ENCODE measurements at regions not wholly inside any gene's neighbourhood (a gene's known extent, or its start where the extent isn't known, plus 50 kb on each side); places are given as distances from the start of the nearest gene placed in this dataset.

- DNase-seq (ENCODE audit: extremely low spot score), result no peak
- POLR2A ChIA-PET, result no interaction called here
- no peak for TF ChIP-seq CTCF (IDR thresholded peaks at IDR 0.05; ENCODE audit: control extremely low read depth, extremely low read depth, low read depth, missing control alignments)
- CTCF ChIA-PET, result interaction anchor here (1.5 kb wide), 1 partner anchor 335 kb away, joined by 3 read pairs; no protein-coding TSS in a partner anchor
These were observed 380.8 kb downstream of the SPRY1 start for GRCh38 chr4:123777373-123777772.

DNA sequence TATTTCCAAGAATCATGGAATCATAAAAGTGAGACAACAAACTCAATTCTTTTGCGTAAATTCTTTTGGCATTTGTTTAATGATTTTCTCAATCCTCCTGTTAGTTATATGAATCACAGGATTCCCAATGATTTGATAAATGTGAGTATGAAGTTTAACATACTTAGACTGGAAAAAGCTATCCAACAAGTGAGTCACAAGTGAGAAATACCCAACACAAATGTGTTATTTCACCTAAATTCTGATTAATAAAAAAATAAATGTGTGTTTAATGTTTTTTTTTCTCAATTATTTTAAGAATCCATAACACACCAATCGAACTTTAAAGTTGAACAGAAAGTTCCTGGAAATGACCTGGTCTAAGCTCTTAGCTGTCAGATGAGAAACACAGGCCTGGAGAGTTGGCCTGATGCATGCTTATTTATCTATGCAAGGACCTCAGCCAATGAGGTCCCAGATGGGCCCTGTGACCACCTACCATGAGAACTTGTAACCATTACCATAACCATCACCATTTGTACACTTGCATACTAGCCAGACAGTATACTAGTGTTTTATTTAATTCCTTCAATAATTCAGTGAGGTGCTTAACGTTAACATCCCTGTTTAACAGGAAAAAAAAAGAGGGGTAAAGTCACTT, 386.7 kb downstream of the SPRY1 start:
- POLR2A ChIA-PET, result no interaction called here

DNA sequence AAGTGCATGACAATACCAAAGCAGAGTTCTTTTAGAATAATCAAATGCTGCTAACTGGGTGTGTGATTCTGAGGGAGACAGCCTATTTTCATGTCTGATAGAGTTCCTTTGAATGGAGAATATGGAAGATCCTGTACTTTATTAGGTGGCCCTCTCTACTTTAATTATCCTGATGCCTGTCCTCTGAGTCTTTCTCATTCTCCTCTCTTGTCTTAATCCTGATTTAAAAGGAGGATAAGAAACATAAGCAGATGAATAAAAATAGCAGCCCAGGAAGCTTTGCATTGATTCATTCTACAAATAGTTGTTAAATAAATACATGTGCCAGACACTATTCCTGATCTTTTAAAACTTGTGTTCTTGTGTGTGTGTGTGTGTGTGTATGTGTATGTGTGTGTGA, 387.3 kb downstream of the SPRY1 start:
- CTCF ChIA-PET, result interaction anchor here (1.2 kb wide), 1 partner anchor 9 kb away, joined by 3 read pairs; no protein-coding TSS in a partner anchor
- TF ChIP-seq CTCF (IDR thresholded peaks at IDR 0.05; ENCODE audit: control extremely low read depth, extremely low read depth, low read depth, missing control alignments), result no peak
- POLR2A ChIA-PET, result no interaction called here
- no peak for DNase-seq (ENCODE audit: extremely low spot score)

More for the DNA sequence above, 386.7 kb downstream of the SPRY1 start:
- no peak for TF ChIP-seq CTCF (IDR thresholded peaks at IDR 0.05; ENCODE audit: control extremely low read depth, extremely low read depth, low read depth, missing control alignments)
- no peak for DNase-seq (ENCODE audit: extremely low spot score)
- CTCF ChIA-PET, result no interaction called here

GRCh38 chr4:123784626-123785025, 388.0 kb downstream of the SPRY1 start:
- ChIA-PET CTCF (interaction anchor here (1.2 kb wide), 1 partner anchor 9 kb away, joined by 3 read pairs; no protein-coding TSS in a partner anchor), POLR2A (no interaction called here)
- TF ChIP-seq CTCF (IDR thresholded peaks at IDR 0.05; ENCODE audit: control extremely low read depth, extremely low read depth, low read depth, missing control alignments), result no peak
- DNase-seq (ENCODE audit: extremely low spot score), result no peak

DNA sequence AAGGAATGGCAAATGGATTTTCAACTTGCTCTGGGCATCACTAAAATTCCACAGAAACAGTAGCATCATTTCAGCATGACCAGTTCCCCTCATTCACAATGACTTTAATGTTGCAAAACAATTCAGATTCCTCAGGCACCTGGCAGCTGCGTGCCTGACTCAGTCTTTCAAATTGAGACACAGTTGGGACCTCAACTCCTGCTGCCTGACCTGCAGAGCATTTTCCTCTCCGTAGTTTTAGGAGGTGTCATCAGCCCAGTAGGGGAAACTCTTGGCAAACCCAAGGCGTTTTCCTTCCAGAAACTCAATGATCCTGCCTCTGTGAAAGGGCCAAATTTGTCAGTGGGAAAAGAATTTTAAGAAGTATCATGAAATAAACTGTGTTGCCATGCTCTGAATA, 388.9 kb downstream of the SPRY1 start:
- DNase-seq (ENCODE audit: extremely low spot score), result no peak
- no peak for TF ChIP-seq CTCF (IDR thresholded peaks at IDR 0.05; ENCODE audit: control extremely low read depth, extremely low read depth, low read depth, missing control alignments)
- ChIA-PET POLR2A (no interaction called here), CTCF (no interaction called here)

DNA sequence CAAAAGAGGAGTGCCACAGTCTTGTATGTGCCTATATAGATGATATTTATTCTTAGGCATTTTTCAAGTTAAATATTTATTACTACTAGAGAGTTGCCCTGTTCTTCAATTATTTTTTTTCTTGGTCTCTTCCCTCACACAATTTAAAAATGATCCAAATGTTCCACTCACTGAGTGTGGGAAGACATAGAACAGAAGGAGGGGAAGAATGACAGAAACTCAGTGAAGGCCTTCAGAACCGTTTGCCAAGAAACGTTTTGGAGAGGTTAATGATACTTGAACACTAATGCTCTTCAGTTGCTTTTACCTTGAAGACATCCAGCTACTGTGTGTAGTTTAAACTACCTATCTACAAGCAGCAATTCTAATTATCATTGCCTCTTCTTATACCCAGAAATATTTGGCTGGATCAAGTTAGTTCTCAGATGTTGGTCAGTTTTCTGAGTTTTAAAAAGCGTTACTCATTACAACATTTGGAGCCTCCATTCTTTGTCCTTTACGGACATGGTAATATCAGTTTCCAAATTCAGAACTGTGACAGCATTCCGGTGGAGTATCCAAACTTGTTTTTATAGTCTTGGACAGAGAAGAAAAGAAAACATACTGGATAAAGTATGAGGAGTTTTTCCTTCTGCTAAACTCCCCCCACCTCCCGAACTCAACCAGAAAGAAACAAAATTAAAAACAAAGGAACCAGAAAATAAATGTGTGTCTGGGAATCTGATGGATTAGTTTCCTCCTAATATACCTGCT, 389.7 kb downstream of the SPRY1 start:
- ChIA-PET POLR2A (no interaction called here), CTCF (interaction anchor here (2.5 kb wide), 1 partner anchor 12 kb away, joined by 12 read pairs; no protein-coding TSS in a partner anchor)
- TF ChIP-seq CTCF (IDR thresholded peaks at IDR 0.05; ENCODE audit: control extremely low read depth, extremely low read depth, low read depth, missing control alignments), result no peak
- no peak for DNase-seq (ENCODE audit: extremely low spot score)
